Psoas muscle (tissue), 7 donors: ENCODE measurements at regions not wholly inside any gene's neighbourhood (a gene's known extent, or its start where the extent isn't known, plus 50 kb on each side); places are given as distances from the start of the nearest gene placed in this dataset.

Source experiments
- ATAC-seq, 4 donors: fragments of 200-7000 bp; cut with Tn5 transposase; one replicate each; pipeline ENCODE4 v1.9.1; 2020; ENCODE audit warnings: moderate library complexity in 3 of 4, mild to moderate bottlenecking in 2 of 4
- DNase-seq, 2 donors: peaks; one replicate each; pipeline ENCODE4 v3.0.0-alpha.2; 2020
- H3K27ac ChIP-seq: fragments of 200-600 bp; one replicate; pipeline ENCODE4 v1.8.0; 2022
- H3K27me3 ChIP-seq, 3 donors: fragments of 200-600 bp in 1 of 3; one replicate each; pipeline versions ENCODE4 v1.6.1 to v1.8.0; 2013 to 2022; ENCODE audit warnings: low read length in 2 of 3, mild to moderate bottlenecking in 2 of 3, moderate library complexity in 1 of 3; ENCODE audit not compliant: insufficient read depth in 3 of 3
- H3K36me3 ChIP-seq, 2 donors: fragments of 200-600 bp in 1 of 2; one replicate each; pipeline versions ENCODE4 v1.6.1 to v1.8.0; 2013 to 2022; ENCODE audit warnings: low read depth in 1 of 2, mild to moderate bottlenecking in 1 of 2, moderate library complexity in 1 of 2; ENCODE audit not compliant: insufficient read depth in 1 of 2
- H3K4me1 ChIP-seq: fragments of 200-600 bp; one replicate; pipeline ENCODE4 v1.8.0; 2022
- H3K4me3 ChIP-seq: fragments of 200-600 bp; one replicate; pipeline ENCODE4 v1.8.0; 2022; ENCODE audit warnings: mild to moderate bottlenecking
- H3K9me3 ChIP-seq: fragments of 200-600 bp; one replicate; pipeline ENCODE4 v1.8.0; 2022
- WGBS, 3 donors: extraction: QIAGEN DNeasy Blood & Tissue Kit; methylation state at CpG; one replicate each; pipeline versions ENCODE4 v1.1.6 to v1.1.7; 2013; 5-methylcytosine and 5-hydroxymethylcytosine counted together
- intact Hi-C, 2 donors: fragments of 100-400 bp; cut with DNase I; formaldehyde crosslinking; loops; one replicate each; pipeline versions ENCODE4 v1.11.0 to v1.14.2; 2022
- TF ChIP-seq, protein P1 (sequence below): fragments of 200-600 bp; IDR thresholded peaks from one replicate; pipeline ENCODE4 v1.8.0; 2022; ENCODE audit warnings: antibody characterized with exemption
- donor health status: healthy with polysubstance abuse.
- donor health status: DM: no; HTN: no; CAD: no; lungs with moderate emphysema.
- donor health status: Bipolar disorder and iron deficiency.
- donor health status: healthy.
- donor health status: DM: yes; HTN: yes; CAD: no.
- donor health status: DM: no; HTN: no; CAD: no.
- donor health status: DM: yes; HTN: yes; CAD: no.

- Histone ChIP-seq H3K4me3 (no peak overlapping the region), H3K27ac (no peak overlapping the region), H3K27me3 (no peaks in the 10 kb centered on the region), H3K9me3 (no peaks in the 10 kb centered on the region), H3K36me3 (no peaks in the 10 kb centered on the region), H3K4me1 (no peaks in the 10 kb centered on the region)
- ATAC-seq (no peak), DNase-seq (no peak)
- 47 to 54% (median 49%) methylated on average over 3 of the region's 3 CpGs for WGBS, 3 donors
- intact Hi-C loops = no loop called here
- TF ChIP-seq, protein P1, sequence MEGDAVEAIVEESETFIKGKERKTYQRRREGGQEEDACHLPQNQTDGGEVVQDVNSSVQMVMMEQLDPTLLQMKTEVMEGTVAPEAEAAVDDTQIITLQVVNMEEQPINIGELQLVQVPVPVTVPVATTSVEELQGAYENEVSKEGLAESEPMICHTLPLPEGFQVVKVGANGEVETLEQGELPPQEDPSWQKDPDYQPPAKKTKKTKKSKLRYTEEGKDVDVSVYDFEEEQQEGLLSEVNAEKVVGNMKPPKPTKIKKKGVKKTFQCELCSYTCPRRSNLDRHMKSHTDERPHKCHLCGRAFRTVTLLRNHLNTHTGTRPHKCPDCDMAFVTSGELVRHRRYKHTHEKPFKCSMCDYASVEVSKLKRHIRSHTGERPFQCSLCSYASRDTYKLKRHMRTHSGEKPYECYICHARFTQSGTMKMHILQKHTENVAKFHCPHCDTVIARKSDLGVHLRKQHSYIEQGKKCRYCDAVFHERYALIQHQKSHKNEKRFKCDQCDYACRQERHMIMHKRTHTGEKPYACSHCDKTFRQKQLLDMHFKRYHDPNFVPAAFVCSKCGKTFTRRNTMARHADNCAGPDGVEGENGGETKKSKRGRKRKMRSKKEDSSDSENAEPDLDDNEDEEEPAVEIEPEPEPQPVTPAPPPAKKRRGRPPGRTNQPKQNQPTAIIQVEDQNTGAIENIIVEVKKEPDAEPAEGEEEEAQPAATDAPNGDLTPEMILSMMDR = no peak
Measured at GRCh38 chr1:104136621-104137020, 386.9 kb downstream of the AMY1C start.

- TF ChIP-seq, protein P1 = no peak
- H3K4me1 ChIP-seq = no peaks in the 10 kb centered on the region
- no peak overlapping the region for H3K4me3 ChIP-seq
- no peaks in the 10 kb centered on the region for H3K36me3 ChIP-seq
- intact Hi-C loops = no loop called here
- 81 to 86% (median 85%) methylated on average over 4 of the region's 4 CpGs for WGBS, 3 donors
- H3K27me3 ChIP-seq = no peaks in the 10 kb centered on the region
- ATAC-seq (no peak), DNase-seq (no peak)
- no peaks in the 10 kb centered on the region for H3K9me3 ChIP-seq
- no peak overlapping the region for H3K27ac ChIP-seq
Measured at GRCh38 chr1:104156738-104157137, 407.0 kb downstream of the AMY1C start.

- H3K27ac ChIP-seq = no peak overlapping the region
- H3K4me3 ChIP-seq = no peak overlapping the region
- no peak for DNase-seq
- H3K27me3 ChIP-seq = no peaks in the 10 kb centered on the region
- intact Hi-C loops = no loop called here
- WGBS, 3 donors = 75 to 81% (median 76%) methylated on average over 3 of the region's 3 CpGs
- H3K4me1 ChIP-seq = no peaks in the 10 kb centered on the region
- no peaks in the 10 kb centered on the region for H3K9me3 ChIP-seq
- TF ChIP-seq, protein P1 = no peak
- no peaks in the 10 kb centered on the region for H3K36me3 ChIP-seq
- ATAC-seq = no peak
Measured at GRCh38 chr1:104163912-104164476, 414.3 kb downstream of the AMY1C start.

DNA sequence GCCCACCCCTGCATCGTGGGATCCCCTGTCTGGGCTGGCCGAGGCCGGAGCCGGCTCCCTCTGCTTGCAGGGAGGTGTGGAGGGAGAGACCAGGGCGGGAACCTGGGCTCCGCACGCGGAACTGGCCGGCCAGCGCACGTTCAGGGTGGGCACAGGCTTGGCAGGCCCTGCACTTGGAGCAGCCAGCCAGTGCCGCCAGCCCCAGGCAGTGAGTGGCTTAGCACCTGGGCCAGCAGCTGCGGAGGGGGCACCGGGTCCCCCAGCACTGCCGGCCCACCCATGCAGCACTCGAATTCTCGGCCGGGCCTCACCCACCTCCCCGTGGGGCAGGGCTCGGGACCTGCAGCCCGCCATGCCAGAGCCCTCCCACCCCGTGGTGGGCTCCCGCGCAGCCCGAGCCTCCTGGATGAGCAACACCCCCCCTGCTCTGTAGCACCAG, 422.6 kb downstream of the AMY1C start:
- no peak overlapping the region for H3K27ac ChIP-seq
- DNase-seq (peak in 1 of 2 donors; percentile 33), ATAC-seq (no peak)
- TF ChIP-seq, protein P1 = no peak
- H3K4me1 ChIP-seq = no peaks in the 10 kb centered on the region
- H3K36me3 ChIP-seq = no peaks in the 10 kb centered on the region
- intact Hi-C loops = no loop called here
- no peaks in the 10 kb centered on the region for H3K27me3 ChIP-seq
- no peak overlapping the region for H3K4me3 ChIP-seq
- H3K9me3 ChIP-seq = peaks cover 4% of the 10 kb centered on the region
- WGBS, 3 donors = 88 to 94% (median 92%) methylated on average over 20 to 25 of the region's 25 CpGs

DNA sequence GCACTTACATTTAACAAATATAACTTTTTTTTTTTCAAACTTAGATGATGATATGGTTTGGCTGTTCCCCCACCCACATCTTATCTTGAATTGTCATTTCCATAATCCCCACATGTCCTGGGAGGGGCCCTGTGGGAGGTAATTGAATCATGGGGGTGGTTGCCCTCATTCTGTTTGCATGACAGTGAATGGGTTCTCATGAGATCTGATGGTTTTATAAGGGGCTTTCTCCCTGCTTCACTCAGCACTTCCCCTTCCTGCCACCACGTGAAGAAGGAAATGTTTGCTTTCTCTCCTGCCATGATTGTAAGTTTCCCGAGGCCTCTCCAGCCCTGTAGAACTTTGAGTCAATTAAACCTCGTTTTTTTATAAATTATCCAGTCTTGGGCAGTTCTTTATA, 432.6 kb downstream of the AMY1C start:
- H3K4me1 ChIP-seq = no peaks in the 10 kb centered on the region
- intact Hi-C loops = no loop called here
- no peak overlapping the region for H3K27ac ChIP-seq
- TF ChIP-seq, protein P1 = no peak
- WGBS, 3 donors = 22 to 31% (median 30%) methylated on average over 3 of the region's 3 CpGs
- no peak for ATAC-seq
- H3K4me3 ChIP-seq = no peak overlapping the region
- no peaks in the 10 kb centered on the region for H3K36me3 ChIP-seq
- H3K9me3 ChIP-seq = no peaks in the 10 kb centered on the region
- no peak for DNase-seq
- H3K27me3 ChIP-seq = no peaks in the 10 kb centered on the region
